Activated T-helper 1 cell treated with anti-CD3 and anti-CD28 coated beads, Interleukin-12 subunit alpha, Interleukin-12 subunit beta, Interleukin-2, Interleukin-4 antibody, amounts not matched to agents 30 ng/mL and 10 ng/mL and 1 ng/mL, durations not matched to agents 14 hours and 24 hours and 36 hours (primary cell): ENCODE measurements at regions not wholly inside any gene's neighbourhood (a gene's known extent, or its start where the extent isn't known, plus 50 kb on each side); places are given as distances from the start of the nearest gene placed in this dataset.
A peak's percentile ranks its signal among the peaks of the same experiment; 100 is the strongest.

Source experiments
- DNase-seq: peaks from one replicate; pipeline ENCODE4 v3.0.0; 2021; ENCODE audit warnings: low spot score
- H3K27ac Mint-ChIP-seq: one replicate; pipeline ENCODE4 v1.8.0; 2021; ENCODE audit warnings: mild to moderate bottlenecking, mixed read lengths
- H3K27me3 Mint-ChIP-seq: one replicate; pipeline ENCODE4 v1.8.0; 2022; ENCODE audit warnings: mild to moderate bottlenecking, moderate library complexity, mixed read lengths; ENCODE audit not compliant: insufficient read depth
- H3K36me3 Mint-ChIP-seq: one replicate; pipeline ENCODE4 v1.8.0; 2021; ENCODE audit warnings: low read depth, mixed read lengths
- H3K4me1 Mint-ChIP-seq: one replicate; pipeline ENCODE4 v1.8.0; 2021; ENCODE audit warnings: low read depth, mixed read lengths
- H3K4me3 Mint-ChIP-seq: one replicate; pipeline ENCODE4 v1.8.0; 2021; ENCODE audit warnings: mild to moderate bottlenecking, moderate library complexity, mixed read lengths
- H3K9me3 Mint-ChIP-seq: one replicate; pipeline ENCODE4 v1.8.0; 2021; ENCODE audit warnings: mixed read lengths
- intact Hi-C: fragments of 100-400 bp; cut with micrococcal nuclease; formaldehyde crosslinking; loops from one replicate; pipeline ENCODE4 v1.15.1; 2024

- Mint-ChIP-seq H3K4me1 (peaks cover 14% of the 10 kb centered on the region), H3K27ac (peak overlapping the region; percentile 91), H3K27me3 (peaks cover 4% of the 10 kb centered on the region), H3K9me3 (peaks cover 3% of the 10 kb centered on the region), H3K36me3 (peaks cover 2% of the 10 kb centered on the region), H3K4me3 (peak overlapping the region; percentile 89)
- DNase-seq: peak; percentile 84
- intact Hi-C loops: loop anchor here (1.0 to 5.0 kb wide), 6 partner anchors 12 to 697 kb away; partner anchors contain the start of genes KDM4C and UHRF2
Observed at GRCh38 chr9:6703898-6704639, 53.7 kb upstream of the KDM4C start.

GRCh38 chr9:6702707-6703106, 55.1 kb upstream of the KDM4C start:
- peaks cover 14% of the 10 kb centered on the region for H3K4me1 Mint-ChIP-seq
- H3K4me3 Mint-ChIP-seq: peak overlapping the region; percentile 89
- intact Hi-C loops: loop anchor here (5.0 kb wide), 1 partner anchor 695 kb away; a partner anchor contains a TSS
- peak overlapping the region; percentile 91 for H3K27ac Mint-ChIP-seq
- DNase-seq: no peak
- H3K36me3 Mint-ChIP-seq: peaks cover 2% of the 10 kb centered on the region
- no peaks in the 10 kb centered on the region for H3K9me3 Mint-ChIP-seq
- peaks cover 4% of the 10 kb centered on the region for H3K27me3 Mint-ChIP-seq

- no peaks in the 10 kb centered on the region for H3K4me1 Mint-ChIP-seq
- no peaks in the 10 kb centered on the region for H3K9me3 Mint-ChIP-seq
- no peak overlapping the region for H3K4me3 Mint-ChIP-seq
- no peak overlapping the region for H3K27ac Mint-ChIP-seq
- intact Hi-C loops: no loop called here
- H3K27me3 Mint-ChIP-seq: peaks cover 2% of the 10 kb centered on the region
- no peak for DNase-seq
- no peaks in the 10 kb centered on the region for H3K36me3 Mint-ChIP-seq
Observed at GRCh38 chr9:6696178-6696577, 50.6 kb upstream of the GLDC start.

GRCh38 chr9:6695121-6695814, 49.7 kb upstream of the GLDC start:
- intact Hi-C loops: no loop called here
- Mint-ChIP-seq H3K27ac (no peak overlapping the region), H3K9me3 (no peaks in the 10 kb centered on the region), H3K4me1 (peaks cover under 1% of the 10 kb centered on the region), H3K27me3 (no peaks in the 10 kb centered on the region), H3K36me3 (no peaks in the 10 kb centered on the region), H3K4me3 (no peak overlapping the region)
- no peak for DNase-seq
